HG03280 (cell line): ENCODE measurements at regions not wholly inside any gene's neighbourhood (a gene's known extent, or its start where the extent isn't known, plus 50 kb on each side); places are given as distances from the start of the nearest gene placed in this dataset.
"Not testable (repeated sequence)": the region's sequence is repeated elsewhere in the genome, so short reads cannot be mapped to it uniquely, and the experiment has no call there.

Source experiments
- ATAC-seq: cut with Tn5 transposase; IDR thresholded peaks from one replicate; pipeline ENCODE4 v1.9.1; 2021; ENCODE audit warnings: mild to moderate bottlenecking, moderate library complexity; ENCODE audit not compliant: unreplicated experiment

DNA sequence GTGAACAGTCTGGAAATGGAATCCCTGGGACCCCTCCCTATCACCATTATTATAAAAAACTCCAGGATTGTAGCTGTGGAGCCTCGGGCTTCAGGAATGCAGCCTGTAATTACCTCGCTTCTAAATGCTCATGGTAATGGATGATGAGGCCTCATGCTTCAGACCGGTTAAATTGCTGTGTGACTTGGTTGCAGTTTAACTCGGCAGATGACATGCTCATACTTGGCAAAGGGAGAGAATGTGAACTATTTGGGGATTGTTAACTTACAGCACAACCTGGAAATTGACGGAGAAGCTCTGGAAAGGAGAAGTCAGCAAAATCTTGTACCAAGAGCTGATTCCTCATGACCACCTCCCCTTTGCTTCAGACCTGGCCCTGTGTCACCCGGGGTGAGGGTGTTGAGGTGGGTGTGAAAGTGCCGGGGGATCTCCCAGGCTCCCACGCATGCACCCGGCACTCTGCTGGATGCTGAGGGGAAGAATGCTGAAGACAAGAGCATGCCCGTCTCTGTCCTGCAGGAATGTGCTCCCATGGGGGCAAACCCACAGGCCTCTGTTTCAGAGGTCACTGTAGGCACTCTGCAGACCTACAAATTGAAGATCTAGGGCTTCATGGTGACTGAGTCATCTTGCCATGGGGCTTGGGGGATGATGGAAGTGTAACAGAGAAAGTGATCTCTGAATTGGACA lies 364.8 kb downstream of the RPS6KC1 start:
- no peak for ATAC-seq

DNA sequence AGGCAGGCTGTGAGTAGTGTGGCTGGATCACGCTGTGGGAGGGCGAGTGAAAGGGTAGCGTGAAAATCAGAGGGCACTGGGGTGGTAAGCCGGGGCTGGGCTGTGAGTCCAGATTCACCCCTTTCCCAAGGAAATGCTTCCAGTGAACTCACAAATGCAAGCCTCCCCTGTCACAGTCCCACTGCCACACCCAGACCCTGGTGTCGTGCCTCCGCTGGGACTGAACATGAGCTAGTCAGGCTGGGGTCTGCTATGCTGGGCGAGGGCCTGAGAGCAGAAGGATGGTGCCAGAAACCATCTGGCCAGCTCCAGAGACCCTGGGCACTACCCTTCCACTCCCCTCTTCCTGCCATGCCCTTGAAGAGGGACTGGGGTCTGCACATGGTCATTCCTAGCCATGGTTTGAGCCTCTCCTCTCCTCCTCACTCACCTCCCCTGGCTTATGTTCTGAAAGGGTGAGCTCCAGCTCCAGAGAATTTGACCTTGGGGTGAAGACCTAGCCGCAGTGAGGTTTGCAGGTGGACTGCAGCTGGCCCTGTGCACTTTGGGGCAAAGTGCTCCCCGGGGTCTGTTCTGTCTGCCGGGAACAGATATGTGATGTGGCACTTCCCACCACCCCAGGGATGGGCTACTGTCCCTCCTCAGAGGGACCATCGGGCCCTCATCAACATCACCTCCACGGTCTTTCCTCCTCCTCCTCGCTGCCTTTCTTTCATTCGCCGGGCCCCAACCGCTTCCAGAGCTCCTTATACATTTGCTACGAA lies 365.6 kb downstream of the RPS6KC1 start:
- ATAC-seq: no peak

DNA sequence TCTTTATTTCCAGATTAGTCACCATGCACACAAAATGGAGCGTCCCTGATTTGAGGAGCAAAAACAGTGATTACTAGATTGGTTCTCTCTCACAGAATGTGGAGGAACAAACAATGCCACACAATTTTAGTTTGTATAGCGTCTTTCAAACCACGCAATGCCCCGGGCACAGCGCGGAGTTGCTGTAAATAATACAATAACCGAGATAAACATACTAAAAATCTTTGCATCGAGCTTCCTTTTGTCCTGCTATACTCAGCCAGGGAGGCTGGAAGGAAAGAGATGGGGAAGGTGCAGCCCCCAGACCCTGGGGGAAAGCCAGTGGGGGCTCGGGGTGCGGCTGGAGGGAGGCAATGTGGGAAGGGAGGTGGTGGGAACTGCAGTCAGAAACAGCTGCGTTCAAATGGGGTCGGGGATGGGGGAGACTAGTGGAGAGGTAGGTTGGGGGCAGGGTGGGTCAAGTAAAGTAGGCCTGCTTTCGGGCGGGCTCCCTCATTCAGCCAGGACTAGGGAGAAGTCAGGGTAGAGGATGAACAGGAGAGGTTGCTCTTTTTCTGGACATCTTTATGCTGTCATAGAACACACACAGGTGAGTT lies 366.3 kb downstream of the RPS6KC1 start:
- no peak for ATAC-seq

DNA sequence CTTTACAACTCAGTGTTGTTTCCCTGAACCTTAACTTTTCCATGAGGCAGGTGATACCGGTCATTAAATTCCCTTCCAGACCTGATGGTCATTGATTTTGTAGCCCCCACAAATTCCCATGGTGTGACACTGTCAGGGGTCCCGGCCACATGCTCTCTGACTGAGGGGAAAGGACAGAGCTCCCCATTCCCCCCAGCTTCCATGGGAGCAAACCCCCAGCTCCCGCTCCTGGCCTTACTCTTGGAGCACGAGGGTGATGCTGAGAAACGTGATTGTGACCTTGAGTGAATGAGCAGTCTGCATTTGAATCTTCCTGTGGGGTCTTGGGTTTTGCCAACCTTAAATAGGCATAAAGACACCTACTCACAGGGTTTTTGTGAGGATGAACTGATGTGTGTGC lies 366.8 kb downstream of the RPS6KC1 start:
- ATAC-seq: no peak

DNA sequence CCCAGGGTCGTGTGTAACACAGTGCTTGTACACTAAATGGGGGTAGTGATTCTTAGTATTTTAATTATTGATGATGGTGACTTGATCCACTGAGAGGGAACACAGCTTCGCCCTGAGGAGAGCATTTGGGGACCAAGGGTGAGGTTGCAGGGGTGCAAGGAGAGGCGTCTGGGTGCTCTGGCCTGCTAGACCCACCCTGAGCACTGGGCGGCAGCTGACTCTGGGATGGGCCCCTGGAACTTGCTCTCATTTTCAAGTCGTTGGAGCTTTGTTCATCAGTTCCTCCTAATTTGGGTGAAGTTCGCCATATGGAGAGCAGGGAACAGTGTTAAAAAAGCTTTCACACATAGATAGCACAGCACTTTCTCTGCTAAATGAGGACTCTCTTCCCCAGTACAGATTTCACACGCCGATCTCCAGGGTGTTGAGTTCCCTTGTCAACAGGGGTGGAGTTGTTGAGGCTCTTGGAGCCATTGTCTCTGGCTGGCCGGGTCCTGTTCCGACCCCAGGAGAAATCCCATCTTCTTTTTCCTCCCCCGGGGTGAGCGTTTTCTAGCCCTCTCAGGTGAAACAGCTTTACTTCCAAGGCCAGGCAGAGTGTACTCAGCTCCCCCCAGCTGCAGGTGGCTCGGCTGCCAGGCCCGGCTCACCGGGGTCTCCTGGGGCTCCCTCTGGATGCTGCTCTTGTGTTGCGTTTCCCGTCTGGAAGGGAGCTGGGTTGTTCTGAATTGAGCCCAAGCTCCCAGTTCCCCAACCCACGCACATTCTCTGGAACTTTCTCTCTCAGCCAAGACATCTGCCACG lies 367.4 kb downstream of the RPS6KC1 start:
- ATAC-seq: no peak

DNA sequence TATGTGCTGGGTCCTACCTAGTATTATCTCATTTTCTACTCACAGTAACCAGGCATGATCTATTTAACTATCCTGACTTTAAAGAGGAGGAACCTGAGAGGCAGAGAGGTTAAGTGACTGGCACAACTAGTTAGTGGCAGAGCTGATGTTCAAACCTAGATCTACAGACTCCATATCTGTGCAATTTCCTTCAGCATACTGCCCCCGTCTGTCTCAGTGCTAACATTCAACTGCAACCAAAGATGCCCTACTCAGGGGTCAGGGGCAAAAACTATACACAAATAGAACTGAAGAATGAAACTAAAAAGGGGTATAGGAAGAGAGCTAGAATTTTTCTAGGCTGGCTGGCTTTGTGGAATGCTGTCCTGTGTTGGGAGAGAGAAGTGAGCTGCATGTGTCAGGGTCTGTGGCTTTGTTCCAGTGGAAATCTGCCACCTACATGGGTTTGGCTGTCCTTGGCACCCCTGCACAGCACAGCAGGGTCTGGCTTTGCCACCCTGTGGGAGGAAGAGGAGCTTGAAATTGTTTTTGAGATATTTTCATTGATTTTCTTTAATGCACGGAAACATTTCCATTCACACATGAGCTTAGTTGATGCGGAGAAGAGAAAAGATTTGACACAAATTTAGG lies 368.5 kb downstream of the RPS6KC1 start:
- no peak for ATAC-seq

DNA sequence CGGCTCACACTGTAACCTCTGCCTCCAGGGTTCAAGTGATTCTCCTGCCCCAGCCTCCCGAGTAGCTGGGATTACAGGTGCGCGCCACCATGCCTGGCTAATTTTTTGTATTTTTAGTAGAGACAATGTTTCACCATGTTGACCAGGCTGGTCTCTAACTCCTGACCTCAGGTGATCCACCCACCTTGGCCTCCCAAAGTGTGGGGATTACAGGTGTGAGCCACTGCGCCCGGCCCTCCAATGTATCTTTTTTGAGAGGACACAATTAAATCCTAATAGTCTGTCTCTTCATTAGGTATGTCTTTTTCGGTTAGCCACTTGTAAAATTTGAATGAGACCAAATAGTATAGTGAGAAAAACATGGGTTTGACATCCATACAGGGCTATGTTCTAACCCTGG lies 370.1 kb downstream of the RPS6KC1 start:
- not testable (repeated sequence) for ATAC-seq

DNA sequence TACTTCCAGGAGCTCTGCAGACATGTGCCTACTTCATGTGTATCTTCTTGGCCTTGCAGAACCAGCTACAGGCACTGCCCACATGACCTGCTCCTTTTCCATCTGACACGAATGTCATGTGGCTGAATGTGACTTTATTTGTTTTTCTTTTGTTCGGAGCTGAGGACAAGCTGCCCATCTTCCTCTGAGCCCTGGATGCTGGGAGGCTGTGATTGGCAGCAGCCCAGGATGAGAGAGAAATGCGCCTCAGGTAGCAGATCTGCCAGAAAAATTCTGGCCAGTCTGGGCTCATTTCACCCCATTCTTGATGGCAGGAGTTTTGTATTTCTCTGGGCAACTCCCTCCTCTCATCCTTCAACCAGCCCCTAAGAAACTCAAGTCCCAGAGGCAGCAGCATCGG lies 372.0 kb downstream of the RPS6KC1 start:
- ATAC-seq: no peak

DNA sequence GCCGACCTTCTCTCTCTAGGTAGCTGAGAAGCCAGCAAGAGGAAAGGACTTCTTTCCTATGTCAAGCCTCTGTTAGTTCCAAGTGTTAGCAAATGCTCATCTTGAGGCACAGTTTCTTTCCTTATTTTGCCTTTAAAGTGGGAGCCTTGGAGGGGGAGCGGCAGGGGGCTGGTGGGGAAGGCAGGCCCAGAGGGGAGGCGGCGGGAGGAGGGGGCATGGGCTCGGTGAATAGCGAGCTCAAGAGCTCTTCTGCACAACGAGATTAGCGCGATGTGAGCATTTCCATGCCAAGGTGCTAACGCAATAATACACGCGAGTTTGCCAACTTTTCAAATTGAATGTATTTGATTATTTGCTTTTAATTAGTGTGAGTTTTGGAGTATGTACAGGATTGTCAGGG lies 372.6 kb downstream of the RPS6KC1 start:
- ATAC-seq: no peak

DNA sequence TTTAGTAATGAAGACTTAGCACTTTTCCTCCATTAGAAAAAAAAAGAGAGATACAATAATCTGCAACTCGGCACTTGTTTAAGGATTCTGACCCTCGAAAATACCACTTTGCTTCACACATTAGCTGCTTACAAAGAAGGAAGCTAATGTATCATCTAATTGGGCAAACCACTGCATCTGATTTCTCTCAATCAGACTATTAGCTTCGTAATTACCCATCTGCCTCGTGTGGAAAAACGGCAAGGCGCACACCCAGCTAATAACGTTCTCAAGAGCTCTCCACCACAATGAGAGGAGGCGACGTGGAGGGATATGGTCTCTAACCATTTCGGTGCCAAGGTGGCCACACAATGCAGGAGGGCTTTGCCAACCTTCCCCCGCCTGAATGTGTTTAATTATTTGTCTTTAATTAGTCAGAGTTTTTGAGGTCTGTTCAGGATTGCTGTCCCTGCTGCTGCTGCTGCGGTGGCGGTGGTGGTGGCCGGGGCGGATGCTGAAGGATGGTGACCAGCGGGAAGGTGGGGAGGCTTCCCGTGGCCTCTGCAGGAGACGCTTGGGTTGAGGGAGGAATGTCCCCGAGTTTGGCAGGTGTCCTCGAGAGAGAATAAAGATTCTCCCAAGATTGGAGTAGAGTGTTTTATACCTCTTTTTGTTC lies 374.5 kb downstream of the RPS6KC1 start:
- no peak for ATAC-seq

DNA sequence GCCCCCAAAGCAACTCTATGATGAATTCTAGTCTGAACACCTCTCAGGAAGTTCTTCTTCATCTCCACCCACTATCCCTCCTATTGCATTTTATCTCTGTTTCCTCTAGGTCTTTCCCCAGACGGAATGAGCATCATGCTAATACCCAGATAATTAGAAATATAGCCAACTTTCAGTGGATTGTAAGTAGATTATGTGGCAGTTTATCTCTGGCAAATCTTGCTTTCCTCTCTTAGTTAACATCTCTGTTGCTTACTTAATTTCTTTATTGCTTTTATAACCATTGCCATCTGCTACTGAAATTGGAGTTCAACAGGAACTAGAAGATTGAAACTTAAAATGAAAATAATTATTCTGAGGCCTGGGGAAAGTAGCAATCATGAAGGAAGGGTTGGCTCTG lies 378.6 kb downstream of the RPS6KC1 start:
- ATAC-seq: no peak

DNA sequence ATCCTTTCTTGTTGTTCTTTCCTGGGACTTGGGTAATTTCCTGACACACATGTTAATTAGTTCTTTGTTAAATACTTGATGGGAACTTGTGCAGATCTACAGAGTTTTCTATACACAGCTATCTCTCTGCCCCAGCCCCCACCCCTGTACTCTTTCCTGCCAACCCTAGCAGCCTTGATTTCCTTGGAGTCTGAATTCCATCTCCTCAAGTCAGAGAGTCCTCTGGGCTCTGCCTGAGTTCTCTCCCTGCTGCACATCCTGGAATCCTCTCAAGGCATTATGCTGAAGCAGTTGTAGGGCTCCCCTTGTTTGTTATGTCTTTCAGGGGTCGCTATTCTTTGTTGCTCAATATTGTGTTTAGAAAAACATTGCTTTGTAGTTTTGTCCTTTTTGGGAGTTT lies 384.7 kb downstream of the RPS6KC1 start:
- ATAC-seq: no peak

DNA sequence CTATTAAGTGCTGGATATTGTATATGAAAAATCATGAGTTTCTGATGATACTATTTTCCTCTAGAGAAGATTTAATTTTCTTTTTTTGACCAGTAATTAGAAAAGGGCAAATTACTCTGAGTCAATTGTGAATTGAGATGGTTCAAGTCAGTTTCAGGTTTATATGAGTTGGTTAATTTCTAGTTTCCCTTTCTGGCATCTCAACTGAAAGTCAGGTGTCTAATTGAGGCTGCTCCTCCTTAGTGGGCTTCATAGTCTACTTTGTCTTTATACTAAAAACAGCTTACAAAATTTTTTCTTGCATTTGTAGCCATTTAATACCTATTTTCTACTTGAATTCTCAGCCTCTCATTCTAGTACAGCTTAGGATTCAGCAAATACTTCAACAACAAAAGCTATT lies 387.3 kb downstream of the RPS6KC1 start:
- no peak for ATAC-seq

DNA sequence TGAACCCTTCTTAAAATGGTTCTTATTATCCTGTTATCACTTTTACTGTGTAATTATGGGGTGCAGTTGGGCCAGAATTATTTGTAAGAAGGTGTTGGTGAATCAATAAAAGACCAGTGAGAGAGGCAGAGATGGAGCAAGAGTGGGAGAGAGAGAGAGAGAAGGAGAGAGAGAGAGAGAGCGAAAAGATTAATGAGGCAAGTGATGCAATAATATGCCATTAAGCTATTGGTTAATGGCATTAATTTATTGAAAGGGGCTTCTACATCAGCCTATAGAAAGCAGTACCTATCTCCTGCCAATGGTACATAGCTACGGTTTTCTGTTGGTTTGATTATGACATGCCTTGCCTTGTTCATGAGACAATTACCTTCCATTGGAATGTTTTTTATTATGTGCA lies 388.7 kb downstream of the RPS6KC1 start:
- no peak for ATAC-seq

DNA sequence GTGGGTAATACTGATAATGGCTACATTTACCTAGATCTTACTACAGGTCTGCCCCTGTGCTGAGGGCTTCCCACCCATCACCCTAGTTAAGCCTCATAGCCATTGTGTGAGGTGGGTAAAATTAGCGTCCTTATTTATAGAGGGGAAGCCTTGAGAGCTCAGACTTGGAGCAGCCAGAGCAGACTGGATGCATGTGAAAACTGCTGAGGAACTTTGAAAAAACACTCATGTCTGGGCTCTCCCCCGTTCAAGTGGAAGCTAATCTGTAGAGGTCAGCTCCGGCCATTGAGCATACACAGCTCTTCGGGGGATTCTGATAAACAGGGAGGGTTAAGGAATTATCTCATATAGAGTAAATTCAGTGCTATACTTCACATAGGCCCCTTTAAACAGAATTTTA lies 389.7 kb downstream of the RPS6KC1 start:
- no peak for ATAC-seq

DNA sequence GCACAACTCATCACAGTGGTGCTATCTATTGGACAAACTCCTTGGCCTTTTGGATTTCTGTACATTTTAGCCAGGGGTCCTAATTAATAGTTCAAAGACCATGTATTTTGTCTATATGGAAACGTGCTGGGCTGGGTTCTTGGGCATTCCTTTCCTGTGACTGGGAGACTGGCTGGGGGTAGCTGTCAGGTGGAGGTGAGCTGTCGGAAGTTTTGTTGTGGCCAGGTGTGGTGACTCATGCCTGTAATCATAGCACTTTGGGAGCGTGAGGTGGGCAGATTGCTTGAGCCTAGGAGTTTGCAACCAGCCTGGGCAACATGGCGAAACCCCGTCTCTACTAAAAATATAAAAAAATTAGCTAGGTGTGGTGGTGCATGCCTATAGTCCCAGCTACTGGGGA lies 392.4 kb downstream of the RPS6KC1 start:
- no peak for ATAC-seq

DNA sequence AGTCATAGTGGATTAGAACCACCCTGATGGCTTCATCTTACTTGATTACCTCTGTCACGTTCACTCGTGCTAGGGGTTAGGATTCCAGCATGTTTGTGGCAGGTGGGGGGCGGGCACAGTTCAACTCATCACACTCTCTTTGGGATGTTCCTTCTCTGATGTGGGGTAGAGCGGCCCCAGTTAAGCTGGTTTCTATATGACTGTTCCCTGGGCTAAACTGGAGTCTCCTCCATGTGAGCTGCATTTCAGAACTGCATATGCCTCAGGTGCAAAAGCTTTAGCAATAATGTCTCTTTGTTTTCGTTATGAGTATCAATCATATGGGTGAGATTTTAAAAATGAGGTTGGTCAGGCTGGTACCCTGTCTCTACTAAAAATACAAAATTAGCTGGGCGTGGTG lies 393.2 kb downstream of the RPS6KC1 start:
- ATAC-seq: no peak

DNA sequence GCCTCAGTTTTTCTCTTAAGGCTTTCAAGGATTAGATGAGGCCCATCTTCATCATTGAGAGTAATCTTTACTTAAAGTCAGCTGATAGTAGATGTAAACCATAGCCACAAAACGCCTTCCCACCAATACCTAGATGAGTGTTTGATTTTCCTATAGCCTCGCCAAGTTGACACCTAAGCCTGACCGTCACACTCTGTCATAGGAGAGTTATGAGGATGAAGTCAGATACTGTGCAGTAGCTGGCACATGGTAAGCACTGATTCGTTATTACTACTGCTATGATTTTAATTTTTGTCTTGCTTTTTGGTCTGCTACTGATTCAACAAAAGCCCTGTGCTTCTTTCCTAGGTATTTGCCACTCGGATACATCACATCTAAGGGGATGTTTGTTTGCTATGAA lies 395.5 kb downstream of the RPS6KC1 start:
- ATAC-seq: no peak

DNA sequence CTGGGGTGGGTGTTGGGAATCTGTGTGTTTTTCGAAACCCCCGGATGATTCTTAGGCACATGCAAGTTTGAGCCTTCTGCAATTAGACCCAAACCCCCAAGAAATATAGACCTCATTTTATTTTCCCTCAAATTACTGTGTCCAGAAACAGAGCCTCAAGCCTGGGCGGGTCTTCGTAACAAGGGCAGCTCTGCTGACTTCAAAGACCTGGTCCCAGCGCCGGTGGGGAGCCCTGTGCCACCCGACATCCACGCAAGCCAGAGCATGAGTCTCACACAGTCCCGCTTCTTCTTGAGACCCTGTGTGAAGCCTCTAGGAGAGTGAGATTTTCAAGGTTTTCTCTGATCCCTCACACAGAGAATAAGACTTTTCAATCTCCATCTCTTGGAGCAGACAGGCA lies 397.3 kb downstream of the RPS6KC1 start:
- ATAC-seq: no peak

DNA sequence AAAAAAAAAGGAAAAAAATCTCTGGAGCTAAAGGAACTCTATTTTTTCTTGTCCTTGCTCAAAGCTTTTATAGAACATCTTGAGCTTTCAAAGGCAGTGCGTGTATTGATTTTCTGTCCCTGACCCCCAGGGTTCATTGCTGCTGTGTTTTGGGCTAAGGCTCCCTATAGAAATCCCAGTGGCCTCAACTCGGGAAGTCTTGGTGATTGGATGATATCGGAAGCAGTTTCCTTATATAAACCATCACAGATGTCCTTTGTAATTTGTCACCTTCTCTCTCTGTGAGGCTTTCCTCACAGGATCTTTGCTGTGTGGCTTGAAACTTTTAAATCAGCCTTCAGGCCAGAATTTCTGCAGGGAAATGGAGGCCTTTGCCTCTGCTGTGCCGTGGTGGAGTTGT lies 397.7 kb downstream of the RPS6KC1 start:
- ATAC-seq: no peak

DNA sequence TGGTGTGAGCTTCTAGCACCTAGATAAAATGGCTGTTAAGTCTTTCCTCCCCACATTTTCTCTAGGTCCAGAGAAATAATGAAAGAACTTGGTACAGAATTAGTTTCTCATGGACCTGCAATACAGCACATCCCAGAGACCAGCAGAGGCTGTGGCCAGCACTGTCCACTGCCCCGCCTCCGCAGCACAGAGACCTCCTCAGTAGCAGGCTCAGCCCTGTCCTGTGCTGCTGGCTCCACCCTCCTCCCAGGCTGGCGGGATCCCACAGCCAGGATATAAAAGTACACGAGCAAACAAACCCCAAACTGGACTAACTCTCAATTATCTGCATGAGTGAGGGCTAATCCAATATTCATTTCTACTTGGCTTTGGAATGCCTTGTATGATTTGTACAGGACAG lies 401.5 kb downstream of the RPS6KC1 start:
- ATAC-seq: no peak
